AG04449 (cell line): ENCODE measurements at regions not wholly inside any gene's neighbourhood (a gene's known extent, or its start where the extent isn't known, plus 50 kb on each side); places are given as distances from the start of the nearest gene placed in this dataset.

Source experiments
- CTCF ChIA-PET: fragments of 350-600 bp; formaldehyde crosslinking; extraction: SDS; loops from one replicate; lab custom pipeline; 2021; ENCODE audit warnings: antibody characterized with exemption; lab: Yijun Ruan, JAX
- POLR2A ChIA-PET: fragments of 400-600, 350-600 bp; formaldehyde crosslinking; extraction: SDS; loops from one replicate; lab custom pipeline; 2020; ENCODE audit warnings: antibody characterized with exemption, inconsistent platforms; lab: Yijun Ruan, JAX
- DNase-seq: peaks from one replicate; pipeline ENCODE4 v3.0.0-alpha.2; 2010; ENCODE audit warnings: low read depth, low spot score
- H3K4me3 ChIP-seq: 2 replicates; pipeline ENCODE4 v1.5.1; 2011; ENCODE audit warnings: low read depth, mild to moderate bottlenecking, control low read depth, low read length
- TF ChIP-seq, protein P1 (sequence below): IDR thresholded peaks from one replicate; pipeline ENCODE4 v1.5.1; 2011; ENCODE audit warnings: mild to moderate bottlenecking, moderate library complexity, low read length, control low read depth, inconsistent platforms; ENCODE audit not compliant: insufficient read depth; ENCODE audit errors: missing control alignments

DNA sequence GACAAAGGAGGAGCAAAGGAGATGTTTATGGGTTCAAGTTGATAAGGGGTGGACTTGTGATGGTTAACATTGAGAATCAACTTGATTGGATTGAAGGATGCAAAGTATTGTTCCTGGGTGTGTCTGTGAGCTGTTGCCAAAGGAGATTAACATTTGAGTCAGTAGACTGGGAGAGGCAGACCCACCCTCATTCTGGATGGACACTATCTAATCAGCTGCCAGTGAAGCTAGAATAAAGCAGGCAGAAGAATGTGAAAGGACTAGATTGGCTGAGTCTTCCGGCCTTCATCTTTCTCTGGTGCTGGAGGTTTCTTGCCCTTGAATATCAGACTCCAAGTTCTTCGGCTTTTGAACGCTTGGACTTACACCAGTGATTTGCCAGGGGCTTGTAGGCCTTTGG lies 98.7 kb upstream of the DAB1 start:
- no peak overlapping the region for H3K4me3 ChIP-seq
- POLR2A ChIA-PET = no interaction called here
- TF ChIP-seq, protein P1, sequence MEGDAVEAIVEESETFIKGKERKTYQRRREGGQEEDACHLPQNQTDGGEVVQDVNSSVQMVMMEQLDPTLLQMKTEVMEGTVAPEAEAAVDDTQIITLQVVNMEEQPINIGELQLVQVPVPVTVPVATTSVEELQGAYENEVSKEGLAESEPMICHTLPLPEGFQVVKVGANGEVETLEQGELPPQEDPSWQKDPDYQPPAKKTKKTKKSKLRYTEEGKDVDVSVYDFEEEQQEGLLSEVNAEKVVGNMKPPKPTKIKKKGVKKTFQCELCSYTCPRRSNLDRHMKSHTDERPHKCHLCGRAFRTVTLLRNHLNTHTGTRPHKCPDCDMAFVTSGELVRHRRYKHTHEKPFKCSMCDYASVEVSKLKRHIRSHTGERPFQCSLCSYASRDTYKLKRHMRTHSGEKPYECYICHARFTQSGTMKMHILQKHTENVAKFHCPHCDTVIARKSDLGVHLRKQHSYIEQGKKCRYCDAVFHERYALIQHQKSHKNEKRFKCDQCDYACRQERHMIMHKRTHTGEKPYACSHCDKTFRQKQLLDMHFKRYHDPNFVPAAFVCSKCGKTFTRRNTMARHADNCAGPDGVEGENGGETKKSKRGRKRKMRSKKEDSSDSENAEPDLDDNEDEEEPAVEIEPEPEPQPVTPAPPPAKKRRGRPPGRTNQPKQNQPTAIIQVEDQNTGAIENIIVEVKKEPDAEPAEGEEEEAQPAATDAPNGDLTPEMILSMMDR = no peak
- CTCF ChIA-PET = no interaction called here
- no peak for DNase-seq

DNA sequence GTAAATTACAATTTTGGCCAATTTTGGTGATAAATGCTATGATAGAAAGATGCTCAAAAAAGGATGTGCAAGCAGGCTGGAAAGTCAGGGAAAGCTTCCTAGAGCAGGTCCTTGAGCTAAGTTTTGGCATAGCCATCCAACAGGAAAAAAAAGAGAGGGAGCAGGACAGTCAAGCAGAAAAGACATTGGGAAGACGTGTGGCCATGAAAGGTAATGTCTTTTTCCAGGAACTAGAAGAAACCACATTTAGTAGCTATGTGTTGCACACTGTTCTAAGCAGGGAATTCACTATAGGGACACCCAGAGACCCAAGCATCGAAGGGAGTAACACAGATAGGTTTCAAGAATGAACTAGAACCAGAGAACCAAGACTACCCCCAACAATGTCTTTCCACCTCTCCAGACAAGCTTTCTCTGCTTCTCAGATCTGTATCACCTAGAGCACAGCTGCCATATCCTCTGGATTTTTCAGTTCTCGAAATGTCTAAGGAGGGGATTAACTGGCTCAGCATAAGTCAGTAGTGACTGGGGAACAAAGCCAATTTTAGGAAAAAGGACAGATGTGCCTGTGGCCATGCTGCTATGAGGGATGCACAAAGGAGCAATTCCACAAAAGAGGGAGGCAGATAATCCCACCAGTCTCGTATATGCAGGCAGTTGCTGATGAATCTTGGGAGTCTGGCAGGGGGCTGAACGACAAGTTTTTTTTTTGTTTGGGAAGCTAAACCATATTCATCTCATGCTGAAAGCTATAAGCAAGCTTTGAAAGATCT lies 97.1 kb upstream of the DAB1 start:
- no peak overlapping the region for H3K4me3 ChIP-seq
- TF ChIP-seq, protein P1 = no peak
- ChIA-PET CTCF (no interaction called here), POLR2A (no interaction called here)
- no peak for DNase-seq

DNA sequence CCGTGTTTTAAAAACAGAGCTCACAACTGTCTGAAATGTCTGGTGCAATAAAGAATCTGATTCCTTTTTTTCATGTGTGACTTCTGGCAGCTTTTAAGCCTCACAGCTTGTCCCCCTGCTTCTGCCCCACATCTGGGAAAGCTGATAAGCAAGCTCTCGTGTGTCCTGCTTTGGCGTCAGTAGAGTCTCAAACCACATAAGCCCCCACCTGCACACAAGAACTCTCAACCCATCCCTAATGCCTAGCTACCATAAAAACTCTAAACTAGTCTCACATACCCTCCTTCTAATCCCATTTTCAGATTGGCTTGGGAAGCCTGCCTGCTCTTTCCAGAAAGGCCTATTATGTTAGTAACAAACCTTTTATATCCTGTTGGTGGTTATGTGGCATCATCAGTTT lies 94.6 kb upstream of the DAB1 start:
- ChIA-PET CTCF (no interaction called here), POLR2A (no interaction called here)
- TF ChIP-seq, protein P1 = no peak
- DNase-seq = no peak
- no peak overlapping the region for H3K4me3 ChIP-seq

DNA sequence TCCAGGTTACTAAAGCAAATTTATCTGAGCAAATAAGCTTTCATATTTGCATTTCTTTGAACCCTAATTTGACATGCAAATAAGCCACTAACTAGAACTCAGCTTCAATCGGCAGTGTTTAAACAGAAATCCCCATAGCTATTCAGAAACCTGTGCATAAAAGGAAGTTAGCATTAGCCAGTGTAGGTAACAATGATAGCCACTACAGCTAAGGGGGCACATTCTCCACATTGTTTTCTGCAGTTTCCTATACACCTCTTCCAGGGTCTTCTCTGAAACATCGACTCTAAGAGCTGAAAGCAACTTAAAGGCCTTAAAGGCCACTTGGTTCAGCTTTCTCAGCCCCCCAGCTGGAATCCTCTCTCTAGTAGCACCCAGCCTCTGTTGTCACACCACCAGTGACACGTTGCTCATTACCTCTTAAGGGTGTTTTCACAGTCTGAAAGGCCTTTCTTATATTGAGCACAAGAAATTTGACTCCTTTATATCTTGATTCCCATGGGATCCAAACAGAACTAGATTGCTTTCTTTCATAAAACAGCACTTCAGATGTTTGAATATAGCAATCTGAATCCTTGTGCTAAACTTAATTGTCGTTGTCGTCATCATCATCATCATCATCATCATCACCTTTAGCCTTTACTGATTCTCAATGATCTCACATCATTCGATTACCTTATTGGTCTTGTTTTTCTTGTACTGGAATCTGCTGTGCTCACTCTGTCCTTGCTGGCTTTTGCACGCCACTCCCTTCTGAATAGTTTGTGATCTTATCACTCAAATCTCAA lies 93.9 kb upstream of the DAB1 start:
- H3K4me3 ChIP-seq = no peak overlapping the region
- ChIA-PET POLR2A (no interaction called here), CTCF (no interaction called here)
- DNase-seq = no peak
- TF ChIP-seq, protein P1 = no peak

DNA sequence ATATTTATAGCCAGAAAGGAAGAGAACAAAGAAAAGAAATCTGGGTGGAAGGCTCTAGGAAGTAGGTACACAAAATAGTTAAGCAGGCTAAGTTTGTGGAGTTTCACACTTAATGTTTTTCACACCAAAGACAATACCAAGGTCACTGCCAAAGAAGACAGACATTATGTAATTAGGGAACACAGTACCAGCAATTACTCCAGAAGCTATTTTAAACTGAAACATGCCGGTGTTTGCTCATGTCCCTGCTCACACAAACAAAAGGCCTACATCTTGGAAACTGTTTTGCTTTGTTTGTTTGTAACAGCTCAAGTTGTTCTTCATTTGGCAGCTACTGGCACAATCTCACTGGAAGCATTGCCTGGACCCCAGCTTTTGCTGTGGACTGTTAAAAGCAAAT lies 88.5 kb upstream of the DAB1 start:
- H3K4me3 ChIP-seq = no peak overlapping the region
- CTCF ChIA-PET = no interaction called here
- POLR2A ChIA-PET = no interaction called here
- DNase-seq = no peak
- TF ChIP-seq, protein P1 = no peak

DNA sequence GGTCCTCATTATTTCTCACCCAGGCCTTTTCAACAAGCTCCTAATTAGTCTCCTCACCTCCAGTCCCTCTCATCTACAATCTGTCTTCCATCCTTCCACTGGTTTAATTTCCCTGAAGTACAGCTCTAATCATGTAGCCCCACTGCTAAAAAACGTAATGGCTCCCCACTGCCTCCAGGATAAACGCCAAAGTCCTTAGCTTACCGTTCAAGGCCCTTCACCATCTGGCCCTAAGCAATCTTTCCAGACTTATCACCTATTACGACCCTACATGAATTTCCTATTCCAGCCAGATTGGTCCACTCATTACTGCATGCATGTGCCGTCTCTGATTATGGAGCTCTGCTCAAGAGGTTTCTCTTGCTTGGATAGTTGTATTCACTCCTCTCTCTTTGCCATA lies 83.1 kb upstream of the DAB1 start:
- ChIA-PET POLR2A (no interaction called here), CTCF (no interaction called here)
- H3K4me3 ChIP-seq = no peak overlapping the region
- TF ChIP-seq, protein P1 = no peak
- DNase-seq = no peak
